ENCODE measurements at regions not wholly inside any gene's neighbourhood (a gene's known extent, or its start where the extent isn't known, plus 50 kb on each side); places are given as distances from the start of the nearest gene placed in this dataset.

GRCh38 chr2:48049371-48049770 lies 143.1 kb upstream of the FBXO11 start:
- Histone ChIP-seq H4K20me1 (replicated peaks; ENCODE audit: insufficient read depth) (no peaks in the 10 kb centered on the region), H3F3A (replicated peaks; ENCODE audit: low read depth) (no peaks in the 10 kb centered on the region), H2AFZ (no peak overlapping the region), H3K36me3 (ENCODE audit: insufficient read depth) (no peaks in the 10 kb centered on the region), H3K4me2 (peak overlapping the region; percentile 71), H3K27me3 (ENCODE audit: insufficient read depth) (no peaks in the 10 kb centered on the region), H3K9me2 (ENCODE audit: insufficient read depth) (no peaks in the 10 kb centered on the region; the same call in 1 of the 2 replicates), H3K79me2 (replicated peaks; ENCODE audit: insufficient read depth) (peaks cover 2% of the 10 kb centered on the region), H3K4me3 (peak overlapping the region; percentile 45; the same call in 1 of the 2 replicates), H3K27ac (ENCODE audit: low read depth) (0 out of 2 replicates have a peak overlapping the region, but pooled peaks have one; percentile 17), H3K4me1 (ENCODE audit: insufficient read depth) (peaks cover 29% of the 10 kb centered on the region)
- H3K27me3 Mint-ChIP-seq (ENCODE audit: insufficient read depth, low read depth, poor library complexity), result peaks cover 4% of the 10 kb centered on the region
- TF ChIP-seq ETS1 (IDR thresholded peaks at IDR 0.05), result no peak
- no peak for TF ChIP-seq POLR2AphosphoS5 (IDR thresholded peaks at IDR 0.05; ENCODE audit: low read depth)
- TF ChIP-seq CREB1 (CRISPR knock-in tag; IDR thresholded peaks at IDR 0.05; ENCODE audit: low read depth), result no peak
- no peak for TF ChIP-seq ZNF331 (CRISPR knock-in tag; IDR thresholded peaks at IDR 0.05; ENCODE audit: low read depth)
- no peak for TF ChIP-seq EZH2 (IDR thresholded peaks at IDR 0.05; ENCODE audit: low read depth, unreplicated experiment)
- no peak for TF ChIP-seq STAT1 (IDR thresholded peaks at IDR 0.05; ENCODE audit: unreplicated experiment)
- no peak for TF ChIP-seq ZNF462 (CRISPR knock-in tag; IDR thresholded peaks at IDR 0.05)
- TF ChIP-seq REST (IDR thresholded peaks at IDR 0.05; ENCODE audit: unreplicated experiment), result no peak
- no peak for TF ChIP-seq ZNF114 (CRISPR knock-in tag; IDR thresholded peaks at IDR 0.05)
- TF ChIP-seq CTCF (conservative IDR thresholded peaks at IDR 0.05; ENCODE audit: low read depth in 2 of 2), result no peak
- no peak for TF ChIP-seq EZH2phosphoT487 (IDR thresholded peaks at IDR 0.05; ENCODE audit: unreplicated experiment)
- TF ChIP-seq NANOG (IDR thresholded peaks at IDR 0.05; ENCODE audit: borderline replicate concordance), result no peak
- TF ChIP-seq JUNB (IDR thresholded peaks at IDR 0.05; ENCODE audit: unreplicated experiment), result no peak
- peaks cover 12% of the 10 kb centered on the region; the same call in 2 of the 3 replicates for H3K36me3 Mint-ChIP-seq (ENCODE audit: low read depth)
- peak overlapping the region; percentile 90 for H3K27ac Mint-ChIP-seq
- H3K9me3 Mint-ChIP-seq, result peaks cover 4% of the 10 kb centered on the region
- no peak for DNase-seq (ENCODE audit: low spot score)
- no peak for ATAC-seq
- H3K4me3 Mint-ChIP-seq, result peak overlapping the region; percentile 71
- peaks cover 29% of the 10 kb centered on the region for H3K4me1 Mint-ChIP-seq

Measured in GM23338 (cell line).